ENCODE measurements at regions not wholly inside any gene's neighbourhood (a gene's known extent, or its start where the extent isn't known, plus 50 kb on each side); places are given as distances from the start of the nearest gene placed in this dataset.
"Not testable (repeated sequence)": the region's sequence is repeated elsewhere in the genome, so short reads cannot be mapped to it uniquely, and the experiment has no call there.

DNA sequence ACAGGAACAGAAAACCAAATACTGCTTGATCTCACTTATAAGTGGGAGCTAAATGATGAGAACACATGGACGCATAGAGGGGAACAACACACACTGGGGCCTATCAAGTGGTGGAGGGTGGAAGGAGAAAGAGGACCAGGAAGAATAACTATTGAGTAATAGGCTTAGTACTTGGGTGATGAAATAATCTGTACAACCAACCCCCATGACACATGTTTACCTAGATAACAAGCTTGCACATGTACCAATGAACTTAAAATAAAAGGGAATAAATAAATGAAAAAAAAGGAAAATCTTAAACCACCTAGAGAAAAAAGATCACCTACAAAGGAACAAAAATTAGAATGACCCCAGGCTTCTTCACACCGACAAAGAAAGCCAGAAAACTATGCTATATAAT lies 133.5 kb downstream of the KLRB1 start:
- DNase-seq (ENCODE audit: low read depth); H3K27me3 ChIP-seq (ENCODE audit: control insufficient read depth, insufficient read depth, low read length); CTCF ChIA-PET; H3K36me3 ChIP-seq (ENCODE audit: control insufficient read depth, insufficient read depth, low read length); POLR2A ChIA-PET; H3K4me3 ChIP-seq (ENCODE audit: low read depth, low read length): not testable (repeated sequence)

DNA sequence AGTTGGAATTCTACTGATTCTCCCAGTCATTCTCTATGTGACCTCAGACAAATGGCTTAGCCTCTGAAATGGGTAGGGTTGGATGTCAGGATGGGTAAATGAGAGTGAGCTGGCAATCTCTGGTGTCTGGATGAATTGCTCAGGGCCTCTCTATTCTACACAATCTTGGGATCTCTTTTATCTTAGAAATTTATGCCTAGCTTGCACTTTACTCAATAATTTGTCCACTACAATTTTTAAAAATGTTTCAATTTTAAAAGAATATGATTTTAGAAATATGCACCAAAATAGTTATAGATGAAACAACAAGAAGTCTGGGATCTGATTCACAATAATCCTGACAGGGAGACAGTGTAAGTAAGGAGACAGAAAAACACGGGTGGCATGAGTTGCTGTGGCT lies 134.1 kb downstream of the KLRB1 start:
- DNase-seq (ENCODE audit: low read depth); CTCF ChIA-PET; POLR2A ChIA-PET; H3K27me3 ChIP-seq (ENCODE audit: control insufficient read depth, insufficient read depth, low read length); H3K36me3 ChIP-seq (ENCODE audit: control insufficient read depth, insufficient read depth, low read length); H3K4me3 ChIP-seq (ENCODE audit: low read depth, low read length): not testable (repeated sequence)

DNA sequence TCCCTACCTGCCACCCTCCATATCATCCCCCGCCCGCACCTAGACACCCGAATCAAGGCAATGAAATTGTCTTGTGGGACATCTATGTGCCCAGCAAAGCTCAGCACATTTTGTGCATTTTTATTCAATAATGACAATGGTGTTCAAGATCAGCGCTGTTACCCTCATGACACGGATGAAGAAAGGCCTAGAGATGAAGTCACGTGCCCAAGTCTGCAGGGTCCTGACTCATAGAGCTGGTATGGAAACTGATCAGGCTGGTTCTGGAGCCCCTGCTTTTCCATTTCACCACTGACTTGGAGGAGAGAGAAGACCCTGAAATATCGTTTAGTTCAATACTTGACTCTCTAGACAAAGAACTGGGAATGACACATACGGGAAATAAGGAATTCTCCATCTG lies 136.2 kb downstream of the KLRB1 start:
- DNase-seq (ENCODE audit: low read depth); POLR2A ChIA-PET; H3K36me3 ChIP-seq (ENCODE audit: control insufficient read depth, insufficient read depth, low read length); CTCF ChIA-PET; H3K4me3 ChIP-seq (ENCODE audit: low read depth, low read length); H3K27me3 ChIP-seq (ENCODE audit: control insufficient read depth, insufficient read depth, low read length): not testable (repeated sequence)

DNA sequence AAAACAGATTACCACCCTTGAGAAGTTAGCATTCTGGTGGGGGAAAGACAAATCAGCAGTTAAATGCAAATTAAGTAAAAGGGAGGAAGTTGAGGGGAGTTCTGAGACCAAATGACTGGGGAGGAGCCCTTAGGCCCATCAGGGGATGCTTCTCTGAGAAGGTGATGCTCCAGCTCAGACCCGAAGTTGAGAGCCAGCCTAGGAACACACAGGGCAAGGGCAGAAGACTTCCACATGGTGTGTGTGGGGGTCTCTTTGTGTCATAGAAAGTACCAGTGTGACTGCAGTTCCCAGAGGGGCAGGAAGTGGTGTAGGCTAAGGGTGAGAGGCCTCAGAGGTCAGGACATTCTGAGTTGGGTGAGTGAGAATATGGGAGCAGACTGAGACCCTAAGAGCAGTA lies 137.3 kb downstream of the KLRB1 start:
- H3K27me3 ChIP-seq (ENCODE audit: control insufficient read depth, insufficient read depth, low read length); H3K36me3 ChIP-seq (ENCODE audit: control insufficient read depth, insufficient read depth, low read length); DNase-seq (ENCODE audit: low read depth); POLR2A ChIA-PET; H3K4me3 ChIP-seq (ENCODE audit: low read depth, low read length): not testable (repeated sequence)
- CTCF ChIA-PET = interaction anchor here (2.2 kb wide), 2 partner anchors 139 to 145 kb away, joined by 4 to 31 read pairs; no protein-coding TSS in a partner anchor

DNA sequence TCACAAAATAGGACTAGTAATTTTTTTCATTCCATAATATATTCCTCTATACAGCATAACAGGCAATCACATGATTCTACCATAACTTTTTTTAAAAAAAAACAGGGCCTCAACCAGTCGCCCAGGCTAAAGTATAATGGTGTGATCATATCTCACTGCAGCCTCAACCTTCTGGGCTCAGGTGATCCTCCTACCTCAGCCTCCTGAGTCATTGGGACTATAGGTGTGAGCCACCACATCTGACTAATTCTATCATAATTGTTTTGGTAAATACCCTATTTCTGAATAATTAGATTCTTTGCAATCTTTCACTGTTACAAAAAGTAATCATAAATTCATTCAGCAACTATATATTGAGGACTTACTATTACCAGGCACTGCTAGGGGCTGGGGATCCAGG lies 137.8 kb downstream of the KLRB1 start:
- POLR2A ChIA-PET; H3K27me3 ChIP-seq (ENCODE audit: control insufficient read depth, insufficient read depth, low read length); DNase-seq (ENCODE audit: low read depth); H3K36me3 ChIP-seq (ENCODE audit: control insufficient read depth, insufficient read depth, low read length); H3K4me3 ChIP-seq (ENCODE audit: low read depth, low read length): not testable (repeated sequence)
- CTCF ChIA-PET = interaction anchor here (1.0 to 2.2 kb wide), 3 partner anchors 139 to 145 kb away, joined by 3 to 31 read pairs (median 4); no protein-coding TSS in a partner anchor

DNA sequence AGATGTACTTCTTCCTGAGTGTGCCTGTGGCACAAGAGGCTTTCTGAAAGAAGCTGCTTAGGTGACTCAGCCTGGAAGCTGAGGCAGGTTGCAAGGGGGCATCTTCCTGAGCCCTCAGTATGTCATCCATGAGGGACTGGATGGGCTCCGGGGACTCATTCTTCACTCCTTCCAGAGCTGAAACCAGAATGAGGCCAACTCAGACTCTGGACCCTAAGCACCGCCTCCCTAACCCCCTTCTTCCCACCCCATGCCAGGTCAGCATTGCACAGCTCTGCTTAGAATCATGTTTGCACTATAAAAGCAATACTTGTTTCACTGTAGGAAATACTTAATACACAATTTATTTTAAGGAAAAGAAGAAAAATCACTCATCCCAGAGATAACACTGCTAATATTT lies 138.3 kb downstream of the KLRB1 start:
- CTCF ChIA-PET = interaction anchor here (0.9 to 2.2 kb wide), 6 partner anchors 14 to 145 kb away, joined by 3 to 31 read pairs (median 4); no protein-coding TSS in a partner anchor
- H3K36me3 ChIP-seq (ENCODE audit: control insufficient read depth, insufficient read depth, low read length); H3K4me3 ChIP-seq (ENCODE audit: low read depth, low read length); DNase-seq (ENCODE audit: low read depth); POLR2A ChIA-PET; H3K27me3 ChIP-seq (ENCODE audit: control insufficient read depth, insufficient read depth, low read length): not testable (repeated sequence)

DNA sequence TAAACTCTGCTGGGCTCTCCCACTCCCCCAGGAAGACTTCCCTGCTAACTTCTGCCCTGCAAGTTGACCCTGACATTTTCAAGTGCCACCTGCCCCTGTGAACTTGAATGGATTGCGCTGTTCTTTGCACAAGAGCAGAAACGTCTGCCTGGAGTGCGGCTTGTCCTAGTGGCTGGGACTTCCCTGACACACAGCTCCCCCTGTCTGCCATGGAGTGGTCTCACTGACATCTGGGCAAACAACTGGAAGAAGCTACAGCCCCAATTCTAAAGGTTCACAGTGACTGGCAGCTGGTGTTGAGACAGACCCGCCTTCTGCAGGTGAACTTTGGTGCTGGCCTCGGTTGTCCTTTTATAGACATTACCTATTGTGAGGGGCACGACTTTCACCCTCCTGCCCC lies 138.7 kb downstream of the KLRB1 start:
- POLR2A ChIA-PET; H3K36me3 ChIP-seq (ENCODE audit: control insufficient read depth, insufficient read depth, low read length); H3K27me3 ChIP-seq (ENCODE audit: control insufficient read depth, insufficient read depth, low read length); H3K4me3 ChIP-seq (ENCODE audit: low read depth, low read length); DNase-seq (ENCODE audit: low read depth): not testable (repeated sequence)
- TF ChIP-seq, protein P1, sequence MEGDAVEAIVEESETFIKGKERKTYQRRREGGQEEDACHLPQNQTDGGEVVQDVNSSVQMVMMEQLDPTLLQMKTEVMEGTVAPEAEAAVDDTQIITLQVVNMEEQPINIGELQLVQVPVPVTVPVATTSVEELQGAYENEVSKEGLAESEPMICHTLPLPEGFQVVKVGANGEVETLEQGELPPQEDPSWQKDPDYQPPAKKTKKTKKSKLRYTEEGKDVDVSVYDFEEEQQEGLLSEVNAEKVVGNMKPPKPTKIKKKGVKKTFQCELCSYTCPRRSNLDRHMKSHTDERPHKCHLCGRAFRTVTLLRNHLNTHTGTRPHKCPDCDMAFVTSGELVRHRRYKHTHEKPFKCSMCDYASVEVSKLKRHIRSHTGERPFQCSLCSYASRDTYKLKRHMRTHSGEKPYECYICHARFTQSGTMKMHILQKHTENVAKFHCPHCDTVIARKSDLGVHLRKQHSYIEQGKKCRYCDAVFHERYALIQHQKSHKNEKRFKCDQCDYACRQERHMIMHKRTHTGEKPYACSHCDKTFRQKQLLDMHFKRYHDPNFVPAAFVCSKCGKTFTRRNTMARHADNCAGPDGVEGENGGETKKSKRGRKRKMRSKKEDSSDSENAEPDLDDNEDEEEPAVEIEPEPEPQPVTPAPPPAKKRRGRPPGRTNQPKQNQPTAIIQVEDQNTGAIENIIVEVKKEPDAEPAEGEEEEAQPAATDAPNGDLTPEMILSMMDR (IDR thresholded peaks at IDR 0.05; ENCODE audit: insufficient read depth, low read depth, low read length) = peak; percentile 55
- CTCF ChIA-PET = interaction anchor here (0.9 to 2.2 kb wide), 6 partner anchors 14 to 144 kb away, joined by 3 to 31 read pairs (median 4); no protein-coding TSS in a partner anchor

DNA sequence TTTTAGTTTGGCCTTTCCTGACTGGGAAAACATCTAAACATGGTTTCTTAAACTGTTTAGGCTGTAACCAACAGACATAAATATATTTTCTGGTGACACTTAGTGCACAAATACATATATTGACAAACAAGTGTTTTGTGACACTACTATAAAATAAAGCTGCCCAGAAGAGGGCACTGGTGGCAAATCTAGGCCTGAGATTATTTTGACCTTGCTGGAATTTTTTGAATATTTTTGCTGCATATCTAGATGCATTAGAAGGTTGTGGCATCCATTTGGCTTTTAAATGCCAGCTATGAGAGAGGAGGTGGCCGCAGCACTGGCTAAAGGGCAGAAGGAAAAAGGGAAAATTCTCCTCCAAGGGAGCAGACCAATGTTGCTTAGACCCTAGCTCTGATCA lies 139.6 kb downstream of the KLRB1 start:
- TF ChIP-seq, protein P1 (IDR thresholded peaks at IDR 0.05; ENCODE audit: insufficient read depth, low read depth, low read length) = peak; percentile 19; the same call in 1 of the 2 replicates
- H3K36me3 ChIP-seq (ENCODE audit: control insufficient read depth, insufficient read depth, low read length); H3K27me3 ChIP-seq (ENCODE audit: control insufficient read depth, insufficient read depth, low read length); DNase-seq (ENCODE audit: low read depth); POLR2A ChIA-PET; H3K4me3 ChIP-seq (ENCODE audit: low read depth, low read length): not testable (repeated sequence)
- CTCF ChIA-PET = interaction anchor here (1.4 to 2.2 kb wide), 4 partner anchors 128 to 142 kb away, joined by 3 to 31 read pairs (median 4); no protein-coding TSS in a partner anchor
